Esophagus muscularis mucosa (tissue), 4 donors: ENCODE measurements at regions not wholly inside any gene's neighbourhood (a gene's known extent, or its start where the extent isn't known, plus 50 kb on each side); places are given as distances from the start of the nearest gene placed in this dataset.

Experiments used
- DNase-seq: peaks from one replicate; pipeline ENCODE4 v3.0.0-alpha.2; 2017; ENCODE audit errors: extremely low spot score
- H3K27ac ChIP-seq, 4 donors: fragments of 200-600 bp; sonication (generic); replicated peaks in 1 of 4; 1 replicate in 3 of 4; 2 replicates in 1 of 4; pipeline ENCODE4 v1.5.1; 2016 to 2019; ENCODE audit warnings: mild to moderate bottlenecking in 1 of 4
- H3K27me3 ChIP-seq, 4 donors: fragments of 200-600 bp; sonication (generic); one replicate each; pipeline versions ENCODE4 v1.5.1 to v1.6.0; 2016 to 2019
- H3K36me3 ChIP-seq, 4 donors: fragments of 200-600 bp; sonication (generic); one replicate each; pipeline ENCODE4 v1.5.1; 2016 to 2019
- H3K4me1 ChIP-seq, 4 donors: fragments of 200-600 bp; sonication (generic); one replicate each; pipeline ENCODE4 v1.5.1; 2016 to 2019
- H3K4me3 ChIP-seq, 4 donors: fragments of 200-600 bp; sonication (generic); 1 replicate in 2 of 4; 2 replicates in 2 of 4; pipeline ENCODE4 v1.5.1; 2016 to 2019; ENCODE audit warnings: mild to moderate bottlenecking in 4 of 4, moderate library complexity in 1 of 4
- H3K9me3 ChIP-seq, 4 donors: fragments of 200-600 bp; sonication (generic); 1 replicate in 3 of 4; 2 replicates in 1 of 4; pipeline ENCODE4 v1.5.1; 2016 to 2019
- CTCF ChIP-seq, 3 experiments: fragments of 200-600 bp in 2 of 3; fragments of 450-650 bp in 1 of 3; sonication (generic) in 2 of 3; IDR thresholded peaks; one replicate each; pipeline ENCODE4 v1.5.1; 2017 to 2019; ENCODE audit warnings: antibody characterized with exemption in 3 of 3, mild to moderate bottlenecking in 2 of 3, moderate library complexity in 1 of 3
- EP300 ChIP-seq: sonication (generic); formaldehyde crosslinking; IDR thresholded peaks from one replicate; pipeline ENCODE4 v1.6.1; 2017; ENCODE audit warnings: antibody characterized with exemption
- POLR2A ChIP-seq: fragments of 450-650 bp; IDR thresholded peaks from one replicate; pipeline ENCODE4 v1.6.1; 2017; ENCODE audit warnings: antibody characterized with exemption, moderate library complexity, mild to moderate bottlenecking, low read depth
- POLR2AphosphoS5 ChIP-seq, 2 donors: sonication (generic); formaldehyde crosslinking; IDR thresholded peaks; one replicate each; pipeline ENCODE4 v1.6.1; 2017; ENCODE audit warnings: antibody characterized with exemption in 2 of 2
- WGBS: methylation state at CpG from one replicate; pipeline ENCODE4 v1.1.5; 2018; 5-methylcytosine and 5-hydroxymethylcytosine counted together
- intact Hi-C: fragments of 100-400 bp; cut with DNase I; formaldehyde crosslinking; loops from one replicate; pipeline ENCODE4 v1.15.1; 2023

- no peak for DNase-seq
- TF ChIP-seq EP300 (no peak), POLR2AphosphoS5 (IDR thresholded peaks at IDR 0.05) (no peak), POLR2A (no peak), CTCF (IDR thresholded peaks at IDR 0.05) (no peak)
- Histone ChIP-seq H3K4me1 (no peaks in the 10 kb centered on the region), H3K9me3 (no peaks in the 10 kb centered on the region), H3K27me3 (peaks cover 0 to 35% (median 4%) of the 10 kb centered on the region in 4 donors), H3K4me3 (no peak overlapping the region), H3K36me3 (no peaks in the 10 kb centered on the region), H3K27ac (no peak overlapping the region)
- 65% methylated on average over 7 of the region's 7 CpGs for WGBS
- intact Hi-C loops = no loop called here
These were observed 66.0 kb upstream of the SIMC1 start for GRCh38 chr5:176172246-176172645.

GRCh38 chr5:176173647-176174046, 64.6 kb upstream of the SIMC1 start:
- Histone ChIP-seq H3K27me3 (peaks cover 0 to 48% (median 4%) of the 10 kb centered on the region in 4 donors), H3K9me3 (no peaks in the 10 kb centered on the region), H3K36me3 (no peaks in the 10 kb centered on the region), H3K4me1 (no peaks in the 10 kb centered on the region), H3K27ac (no peak overlapping the region), H3K4me3 (no peak overlapping the region)
- WGBS = 58% methylated on average over 5 of the region's 7 CpGs
- no peak for DNase-seq
- intact Hi-C loops = no loop called here
- TF ChIP-seq POLR2A = no peak
- no peak for TF ChIP-seq POLR2AphosphoS5 (IDR thresholded peaks at IDR 0.05)
- no peak for TF ChIP-seq CTCF (IDR thresholded peaks at IDR 0.05)
- TF ChIP-seq EP300 = no peak

GRCh38 chr5:176174345-176175025, 63.7 kb upstream of the SIMC1 start:
- DNase-seq = no peak
- 79% methylated on average over 7 of the region's 8 CpGs for WGBS
- H3K4me1 ChIP-seq = no peaks in the 10 kb centered on the region
- H3K36me3 ChIP-seq = no peaks in the 10 kb centered on the region
- no peak overlapping the region for H3K27ac ChIP-seq
- H3K9me3 ChIP-seq = no peaks in the 10 kb centered on the region
- intact Hi-C loops = no loop called here
- TF ChIP-seq POLR2A (no peak), EP300 (no peak), CTCF (IDR thresholded peaks at IDR 0.05) (no peak)
- no peak overlapping the region for H3K4me3 ChIP-seq
- peaks cover 0 to 56% (median 4%) of the 10 kb centered on the region in 4 donors for H3K27me3 ChIP-seq

GRCh38 chr5:176175101-176175852, 62.9 kb upstream of the SIMC1 start:
- H3K4me3 ChIP-seq = no peak overlapping the region
- no peak for DNase-seq
- no peak overlapping the region for H3K27ac ChIP-seq
- 88% methylated on average over 5 of the region's 16 CpGs for WGBS
- H3K27me3 ChIP-seq = peaks cover 0 to 56% (median 4%) of the 10 kb centered on the region in 4 donors
- H3K9me3 ChIP-seq = no peaks in the 10 kb centered on the region
- no peaks in the 10 kb centered on the region for H3K4me1 ChIP-seq
- intact Hi-C loops = no loop called here
- no peak for TF ChIP-seq POLR2AphosphoS5 (IDR thresholded peaks at IDR 0.05)
- no peak for TF ChIP-seq CTCF (IDR thresholded peaks at IDR 0.05)
- TF ChIP-seq EP300 = no peak
- no peak for TF ChIP-seq POLR2A
- no peaks in the 10 kb centered on the region for H3K36me3 ChIP-seq
